ENCODE measurements at regions not wholly inside any gene's neighbourhood (a gene's known extent, or its start where the extent isn't known, plus 50 kb on each side); places are given as distances from the start of the nearest gene placed in this dataset.

DNA sequence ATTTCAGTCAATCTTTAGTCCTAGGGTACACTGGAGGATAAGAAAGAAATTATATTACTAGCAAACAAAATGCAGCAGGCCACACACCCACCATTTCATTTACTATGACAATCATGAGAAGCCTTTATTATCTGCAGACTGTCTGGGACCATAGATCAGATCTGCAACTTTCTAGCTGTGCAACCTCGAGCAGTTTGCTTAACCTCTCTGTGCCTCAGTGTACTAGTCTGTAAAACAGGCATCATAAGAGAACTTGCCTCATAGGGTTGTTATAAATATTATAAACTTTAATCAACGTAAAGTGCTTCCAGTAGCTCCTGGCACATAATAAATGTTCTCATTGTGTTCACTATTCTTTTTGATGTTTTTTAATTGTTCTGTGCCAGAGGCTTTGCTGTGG, 128.2 kb upstream of the C1QTNF7 start:
- TF ChIP-seq, protein P1, sequence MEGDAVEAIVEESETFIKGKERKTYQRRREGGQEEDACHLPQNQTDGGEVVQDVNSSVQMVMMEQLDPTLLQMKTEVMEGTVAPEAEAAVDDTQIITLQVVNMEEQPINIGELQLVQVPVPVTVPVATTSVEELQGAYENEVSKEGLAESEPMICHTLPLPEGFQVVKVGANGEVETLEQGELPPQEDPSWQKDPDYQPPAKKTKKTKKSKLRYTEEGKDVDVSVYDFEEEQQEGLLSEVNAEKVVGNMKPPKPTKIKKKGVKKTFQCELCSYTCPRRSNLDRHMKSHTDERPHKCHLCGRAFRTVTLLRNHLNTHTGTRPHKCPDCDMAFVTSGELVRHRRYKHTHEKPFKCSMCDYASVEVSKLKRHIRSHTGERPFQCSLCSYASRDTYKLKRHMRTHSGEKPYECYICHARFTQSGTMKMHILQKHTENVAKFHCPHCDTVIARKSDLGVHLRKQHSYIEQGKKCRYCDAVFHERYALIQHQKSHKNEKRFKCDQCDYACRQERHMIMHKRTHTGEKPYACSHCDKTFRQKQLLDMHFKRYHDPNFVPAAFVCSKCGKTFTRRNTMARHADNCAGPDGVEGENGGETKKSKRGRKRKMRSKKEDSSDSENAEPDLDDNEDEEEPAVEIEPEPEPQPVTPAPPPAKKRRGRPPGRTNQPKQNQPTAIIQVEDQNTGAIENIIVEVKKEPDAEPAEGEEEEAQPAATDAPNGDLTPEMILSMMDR (IDR thresholded peaks at IDR 0.05 in 4 of 5, conservative IDR thresholded peaks at IDR 0.05 in 1 of 5) = no peak
- TF ChIP-seq POLR2A (IDR thresholded peaks at IDR 0.05) = no peak
- Histone ChIP-seq H3K36me3 (no peaks in the 10 kb centered on the region), H3K27ac (no peak overlapping the region), H3K9me3 (no peaks in the 10 kb centered on the region), H3K4me1 (no peaks in the 10 kb centered on the region), H3K27me3 (no peaks in the 10 kb centered on the region), H3K4me3 (no peak overlapping the region)
- no peak for ATAC-seq
- no peak for DNase-seq
- in situ Hi-C loops (cut with MboI; ENCODE audit: low sequenced_read_pairs in 4 of 4) = no loop called here
- intact Hi-C loops (cut with DNase I; ENCODE audit: low total_unique reads) = no loop called here

- DNase-seq (no peak), ATAC-seq (no peak)
Measured at GRCh38 chr4:15303052-15303641, 124.7 kb upstream of the C1QTNF7 start.

GRCh38 chr4:15314974-15315373, 112.9 kb upstream of the C1QTNF7 start:
- ATAC-seq (no peak), DNase-seq (no peak)
- H3K27me3 ChIP-seq = no peaks in the 10 kb centered on the region
- in situ Hi-C loops (cut with MboI; ENCODE audit: low sequenced_read_pairs in 4 of 4) (no loop called here), intact Hi-C loops (cut with DNase I; ENCODE audit: low total_unique reads) (no loop called here)
- no peaks in the 10 kb centered on the region for H3K9me3 ChIP-seq
- H3K4me3 ChIP-seq = no peak overlapping the region
- no peak overlapping the region for H3K27ac ChIP-seq
- no peaks in the 10 kb centered on the region for H3K4me1 ChIP-seq
- no peaks in the 10 kb centered on the region for H3K36me3 ChIP-seq
- no peak for TF ChIP-seq POLR2A (IDR thresholded peaks at IDR 0.05)
- TF ChIP-seq, protein P1 (IDR thresholded peaks at IDR 0.05 in 4 of 5, conservative IDR thresholded peaks at IDR 0.05 in 1 of 5) = no peak

More at GRCh38 chr4:15303052-15303641, 124.7 kb upstream of the C1QTNF7 start:
- Histone ChIP-seq H3K36me3 (no peaks in the 10 kb centered on the region), H3K4me3 (no peak overlapping the region), H3K27ac (no peak overlapping the region), H3K9me3 (no peaks in the 10 kb centered on the region), H3K4me1 (no peaks in the 10 kb centered on the region), H3K27me3 (no peaks in the 10 kb centered on the region)
- in situ Hi-C loops (cut with MboI; ENCODE audit: low sequenced_read_pairs in 4 of 4) (no loop called here), intact Hi-C loops (cut with DNase I; ENCODE audit: low total_unique reads) (no loop called here)
- TF ChIP-seq POLR2A (IDR thresholded peaks at IDR 0.05) = no peak
- TF ChIP-seq, protein P1 (IDR thresholded peaks at IDR 0.05 in 4 of 5, conservative IDR thresholded peaks at IDR 0.05 in 1 of 5) = no peak

DNA sequence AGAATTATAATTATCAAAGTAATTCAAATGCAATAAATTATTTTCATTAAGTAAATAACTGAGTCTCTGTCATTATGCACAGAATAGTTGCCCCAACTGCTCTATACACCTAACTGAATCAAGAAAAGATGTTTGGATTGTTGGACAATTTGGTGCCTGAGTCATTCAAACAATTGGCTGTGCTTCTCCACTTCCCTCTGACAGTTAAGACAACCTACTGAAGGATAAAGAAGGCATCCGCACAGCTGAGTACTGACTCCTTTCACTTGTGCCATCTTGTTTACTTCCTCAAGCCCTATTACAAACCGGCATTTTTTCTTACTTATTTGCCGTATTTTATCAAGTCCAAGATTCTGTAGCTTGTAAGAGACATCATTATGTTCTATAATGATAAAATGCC, 110.6 kb upstream of the C1QTNF7 start:
- H3K27ac ChIP-seq = no peak overlapping the region
- no peaks in the 10 kb centered on the region for H3K9me3 ChIP-seq
- intact Hi-C loops (cut with DNase I; ENCODE audit: low total_unique reads) = no loop called here
- H3K27me3 ChIP-seq = no peaks in the 10 kb centered on the region
- TF ChIP-seq, protein P1 (IDR thresholded peaks at IDR 0.05 in 4 of 5, conservative IDR thresholded peaks at IDR 0.05 in 1 of 5) = no peak
- TF ChIP-seq POLR2A (IDR thresholded peaks at IDR 0.05) = no peak
- H3K4me3 ChIP-seq = no peak overlapping the region
- no peak for ATAC-seq
- H3K36me3 ChIP-seq = no peaks in the 10 kb centered on the region
- H3K4me1 ChIP-seq = no peaks in the 10 kb centered on the region
- no peak for DNase-seq
- in situ Hi-C loops (cut with MboI; ENCODE audit: low sequenced_read_pairs in 4 of 4) = no loop called here

Data from gastrocnemius medialis (tissue), 4 donors.